SIG-M5 (cell line): ENCODE measurements at regions not wholly inside any gene's neighbourhood (a gene's known extent, or its start where the extent isn't known, plus 50 kb on each side); places are given as distances from the start of the nearest gene placed in this dataset.

Experiments
- DNase-seq: peaks from one replicate; lab custom pipeline; 2025; lab: John Stamatoyannopoulos, UW

DNA sequence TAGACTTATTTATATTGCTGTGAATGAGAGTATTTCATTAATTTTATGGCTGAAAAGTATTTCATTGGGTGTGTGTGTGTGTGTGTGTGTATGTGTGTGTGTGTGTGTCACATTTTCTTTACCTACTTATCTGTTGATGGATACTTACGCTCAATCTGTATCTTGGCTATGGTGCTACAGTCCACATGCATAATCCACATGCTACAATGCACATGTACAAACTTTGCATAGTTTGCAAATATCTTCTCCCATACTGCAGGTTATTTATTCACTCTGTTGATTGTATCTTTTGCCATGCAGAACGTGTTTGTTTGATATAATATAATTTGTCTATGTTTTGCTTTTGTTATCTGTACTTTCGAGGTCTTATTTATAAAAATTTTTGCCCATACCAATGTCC is 167.8 kb downstream of the RAB28 start:
- no peak for DNase-seq

DNA sequence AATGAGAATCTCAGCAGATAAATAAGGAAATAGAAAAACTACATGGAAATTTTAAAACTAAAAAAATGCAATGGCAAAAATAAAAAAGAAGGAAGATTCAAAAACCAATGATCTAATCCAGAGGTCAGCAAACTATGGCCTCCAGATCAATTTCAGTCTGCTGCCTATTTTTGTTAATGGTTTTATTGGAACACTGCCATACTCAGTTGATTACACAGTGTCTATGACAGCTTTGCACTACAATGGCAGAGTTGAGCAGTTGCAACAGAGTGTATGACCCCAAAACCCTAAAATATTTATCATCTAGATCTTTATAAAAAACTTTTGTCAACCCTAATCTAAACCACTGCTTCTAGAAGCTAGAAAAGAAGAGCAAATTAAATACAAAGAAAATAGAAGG is 170.3 kb downstream of the RAB28 start:
- DNase-seq = no peak

DNA sequence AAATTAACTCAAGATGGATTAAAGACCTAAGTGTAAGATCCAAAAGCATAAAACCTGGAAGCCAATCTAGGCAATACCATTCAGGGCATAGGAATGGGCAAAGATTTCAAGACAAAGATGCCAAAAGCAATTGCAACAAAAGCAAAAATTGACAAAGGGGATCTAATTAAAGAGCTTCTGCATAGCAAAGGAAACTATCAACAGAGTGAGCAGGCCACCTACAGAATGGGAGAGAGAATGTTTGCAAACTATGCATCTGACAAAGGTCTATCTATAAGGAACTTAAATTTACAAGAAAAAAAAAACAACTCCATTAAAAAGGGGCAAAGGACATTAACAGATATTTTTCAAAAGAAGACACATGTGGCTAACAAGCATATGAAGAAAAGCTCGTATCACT is 171.9 kb downstream of the RAB28 start:
- no peak for DNase-seq

DNA sequence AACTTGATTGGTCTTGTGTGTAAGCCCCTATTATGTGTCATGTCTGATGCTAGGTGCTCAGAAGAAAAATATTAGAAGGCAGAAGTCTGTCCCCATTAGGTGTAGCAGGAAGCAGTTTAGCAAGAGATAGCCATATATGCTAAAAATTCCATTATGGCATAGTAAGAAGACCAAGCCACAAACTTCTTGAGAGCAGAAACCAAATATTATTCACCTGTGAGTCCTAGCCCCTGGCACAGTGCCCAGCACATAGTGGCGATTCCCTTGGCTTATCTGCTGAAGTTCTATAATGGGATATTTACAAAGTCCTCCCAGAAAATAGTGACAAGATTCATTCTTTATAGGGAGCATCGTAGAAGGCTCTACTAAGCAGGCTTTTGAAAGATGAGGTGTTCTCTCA is 174.4 kb downstream of the RAB28 start:
- no peak for DNase-seq

DNA sequence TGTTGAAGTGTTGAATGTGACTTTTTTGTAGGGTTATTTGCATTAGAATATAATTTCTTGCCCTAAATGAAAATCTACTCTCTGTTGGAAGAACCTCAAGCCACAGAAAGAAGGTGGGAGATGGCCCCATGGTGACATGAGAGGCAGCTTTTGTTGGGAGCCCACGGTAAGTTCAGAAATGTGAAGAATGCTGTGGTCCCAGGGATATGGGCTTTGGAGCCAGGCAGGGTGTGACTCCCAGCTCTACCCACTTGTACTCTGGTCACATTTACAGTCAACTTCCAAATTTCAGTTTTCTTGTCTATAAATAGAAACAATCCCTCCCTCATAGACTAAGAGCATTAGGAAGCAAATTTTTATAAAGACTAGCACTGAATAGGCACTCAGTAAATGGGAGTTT is 177.8 kb downstream of the RAB28 start:
- no peak for DNase-seq

DNA sequence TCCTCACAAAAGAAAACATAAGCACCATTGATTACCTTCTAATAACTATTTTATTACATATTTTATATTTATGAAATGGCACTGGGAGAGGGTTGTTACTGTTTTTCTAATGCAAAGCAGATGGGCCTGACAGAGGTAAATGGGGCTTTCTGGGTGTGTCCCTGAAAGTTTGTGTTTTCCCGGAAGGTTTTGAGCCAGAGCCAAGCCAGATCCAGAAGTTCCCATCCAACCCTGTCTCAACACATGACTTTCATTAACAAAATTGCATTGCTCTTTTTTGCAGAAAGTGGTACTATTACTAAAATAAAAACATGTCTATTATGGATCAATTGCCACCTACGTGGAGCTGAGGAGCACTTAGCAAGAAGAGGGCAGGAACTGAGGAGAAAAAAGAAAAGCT is 181.3 kb downstream of the RAB28 start:
- no peak for DNase-seq

DNA sequence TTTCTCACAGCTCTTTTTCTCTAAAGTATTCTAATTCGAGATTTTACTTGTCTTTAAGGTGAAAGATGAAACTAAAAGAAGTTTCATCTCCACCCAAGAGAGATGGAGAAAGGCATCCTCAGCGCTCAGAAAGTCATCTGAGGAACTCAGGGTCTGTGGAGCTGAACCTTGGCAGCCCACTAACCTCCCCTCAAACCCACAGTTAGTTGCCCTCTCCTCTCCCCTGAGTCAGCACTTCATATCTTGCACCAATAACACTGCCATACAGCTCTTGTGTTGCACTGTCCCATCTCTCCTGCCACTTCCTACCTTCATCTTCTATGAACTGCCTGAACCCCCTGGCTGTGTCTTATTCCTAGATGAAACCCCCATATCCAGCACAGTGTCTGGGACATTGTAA is 184.8 kb downstream of the RAB28 start:
- no peak for DNase-seq

DNA sequence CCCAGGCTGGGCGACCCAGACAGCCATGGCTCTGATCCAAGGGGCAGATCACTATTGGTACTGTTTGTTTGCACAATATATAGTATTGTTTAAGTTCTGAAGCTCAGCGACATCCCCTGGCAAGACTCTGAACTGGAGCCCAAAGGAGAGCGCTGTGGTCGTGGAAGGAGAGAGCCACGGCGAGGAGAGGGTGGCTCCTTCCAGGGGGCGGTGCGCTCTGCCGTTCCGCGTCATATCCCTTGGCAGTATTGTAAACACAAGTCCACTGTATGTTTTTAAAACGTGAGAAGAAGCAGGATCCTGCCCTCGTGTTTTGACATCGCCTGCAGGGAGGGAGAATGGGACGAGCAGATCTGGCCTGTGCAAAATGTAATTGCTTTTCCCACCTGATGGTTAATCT is 185.5 kb downstream of the RAB28 start:
- no peak for DNase-seq

DNA sequence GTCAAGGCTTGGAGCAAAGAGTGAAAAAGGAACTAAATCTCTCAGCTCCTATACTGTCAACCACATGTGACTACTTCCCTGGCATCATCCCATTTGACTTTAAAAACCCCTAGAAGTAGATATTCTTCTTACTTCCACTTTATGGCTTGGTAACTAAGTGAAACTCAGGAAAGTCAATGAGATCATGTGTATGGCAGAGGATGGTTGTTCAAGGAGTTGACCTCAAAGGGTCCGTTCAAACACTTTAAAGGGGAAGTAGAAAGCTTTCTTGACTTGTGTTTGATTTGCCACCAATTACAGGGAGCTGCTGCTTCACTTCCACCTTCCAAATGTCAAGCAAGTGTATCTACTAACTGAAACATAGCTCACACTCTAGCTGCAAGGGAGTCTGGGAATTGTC is 187.2 kb downstream of the RAB28 start:
- no peak for DNase-seq

DNA sequence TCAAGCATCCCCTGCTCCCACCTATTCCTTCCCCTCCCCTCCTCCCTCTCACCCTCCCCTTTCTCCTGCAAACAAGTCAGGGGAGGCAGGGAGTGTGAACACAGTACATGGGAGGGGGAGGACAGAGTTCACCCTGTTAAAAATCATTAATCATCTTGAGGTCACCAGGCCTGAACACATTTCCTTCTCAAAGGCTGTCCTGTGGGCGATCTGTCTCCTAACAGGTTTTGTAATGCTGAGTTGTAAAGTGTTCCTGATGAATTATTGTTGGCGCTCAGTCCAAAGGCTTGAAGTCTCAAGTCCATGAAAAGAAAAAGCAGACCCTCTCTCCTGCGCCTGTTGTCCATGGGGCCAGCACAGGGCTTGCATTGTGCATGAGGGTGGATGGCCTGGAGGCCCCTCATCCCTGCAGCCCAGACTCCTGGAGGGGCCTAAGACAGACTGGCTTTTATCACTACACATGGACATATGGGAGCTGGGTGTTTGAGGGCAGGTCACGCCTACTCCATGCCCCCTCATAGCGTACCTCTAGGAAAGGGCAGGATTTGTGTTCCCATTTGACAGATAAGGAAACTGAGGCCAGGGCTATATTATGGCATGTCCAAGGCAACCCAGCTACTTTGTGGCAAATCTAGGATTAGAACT is 189.1 kb downstream of the RAB28 start:
- no peak for DNase-seq

DNA sequence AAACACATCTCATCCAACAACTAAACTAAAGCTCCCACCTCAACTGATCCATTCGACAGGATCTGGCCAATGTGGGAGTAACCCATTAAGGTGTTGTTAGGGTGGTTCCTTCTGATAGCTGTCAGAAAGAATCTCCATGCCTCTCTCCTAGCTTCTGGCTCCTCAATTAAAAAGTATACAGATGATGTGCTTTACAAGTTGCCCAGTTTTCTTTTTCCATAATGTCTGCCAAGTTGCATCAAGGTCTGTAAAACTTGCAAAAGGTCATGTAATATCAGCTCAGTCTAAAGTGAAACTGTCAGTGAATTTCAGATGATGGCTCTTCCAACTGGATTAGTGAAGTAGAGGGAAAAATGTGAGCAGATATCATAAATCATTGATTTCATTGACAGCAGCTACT is 191.8 kb downstream of the RAB28 start:
- no peak for DNase-seq

DNA sequence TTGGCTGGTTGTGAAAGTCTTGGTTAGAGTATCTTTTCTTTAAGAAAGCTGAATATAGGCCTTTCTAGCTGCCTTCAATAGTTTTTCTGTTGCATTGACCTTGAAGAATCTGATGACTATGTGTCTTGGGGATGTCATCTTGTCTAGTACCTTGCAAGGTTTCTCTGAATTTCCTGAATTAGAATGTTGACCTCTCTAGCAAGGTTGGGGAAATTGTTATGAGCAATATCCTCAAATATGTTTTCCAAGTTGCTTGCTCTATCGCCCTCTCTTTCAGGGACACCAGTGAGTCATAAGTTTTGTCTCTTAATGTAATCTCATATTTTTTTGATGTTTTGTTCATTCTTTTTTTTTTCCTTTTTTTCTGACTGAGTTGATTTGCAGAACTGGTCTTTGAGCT is 194.7 kb downstream of the RAB28 start:
- no peak for DNase-seq

DNA sequence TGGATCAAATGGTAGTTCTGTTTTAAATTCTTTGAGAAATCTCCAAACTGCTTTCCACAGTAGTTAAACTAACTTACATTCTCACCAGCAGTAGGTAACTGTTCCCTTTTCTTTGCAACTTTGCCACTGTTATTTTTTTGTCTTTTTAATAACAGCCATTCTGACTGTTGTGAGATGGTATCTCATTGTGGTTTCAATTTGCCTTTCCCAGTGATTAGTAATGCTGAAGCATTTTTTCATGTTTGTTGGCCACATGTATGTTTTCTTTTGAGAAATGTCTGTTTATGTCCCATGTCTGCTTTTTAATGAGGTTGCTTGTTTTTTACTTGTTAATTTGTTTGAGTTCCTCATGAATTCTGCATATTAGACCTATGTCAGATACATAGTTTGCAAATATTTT is 198.8 kb downstream of the RAB28 start:
- no peak for DNase-seq

DNA sequence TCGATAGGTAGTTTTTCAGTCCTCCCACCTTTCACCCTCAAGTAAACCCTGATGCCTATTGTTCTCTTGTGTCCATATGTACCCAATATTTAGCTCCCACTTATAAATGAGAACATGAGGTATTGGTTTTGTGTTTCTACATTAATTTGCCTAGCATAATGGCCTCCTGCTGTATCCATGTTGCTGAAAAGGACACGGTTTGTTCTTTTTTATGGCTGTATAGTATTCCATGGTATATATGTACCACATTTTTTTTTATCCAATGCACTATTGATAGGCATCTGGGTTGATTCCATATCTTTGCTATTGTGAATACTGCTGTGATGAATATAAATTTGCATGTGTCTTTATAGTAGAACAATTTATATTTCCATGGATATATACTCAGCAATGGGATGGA is 199.2 kb downstream of the RAB28 start:
- no peak for DNase-seq

DNA sequence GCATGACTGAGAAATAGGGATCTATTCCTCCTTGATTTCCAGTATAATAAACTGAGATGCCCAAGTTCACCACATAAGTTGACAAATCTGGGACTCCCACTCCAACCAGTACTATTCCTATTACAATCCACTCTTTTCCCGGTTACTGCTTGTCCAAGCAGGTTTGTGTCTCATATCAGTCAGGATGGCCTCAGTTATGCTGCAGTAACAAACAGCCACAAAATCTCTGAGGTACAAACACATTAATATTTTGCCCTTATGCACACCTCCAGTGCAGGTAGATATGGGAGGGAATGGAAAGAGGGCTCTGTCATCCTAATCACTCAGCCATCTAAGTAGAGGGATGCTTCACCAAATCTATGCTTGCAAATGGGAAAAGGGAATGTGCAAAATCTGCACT is 207.8 kb downstream of the RAB28 start:
- DNase-seq = no peak

DNA sequence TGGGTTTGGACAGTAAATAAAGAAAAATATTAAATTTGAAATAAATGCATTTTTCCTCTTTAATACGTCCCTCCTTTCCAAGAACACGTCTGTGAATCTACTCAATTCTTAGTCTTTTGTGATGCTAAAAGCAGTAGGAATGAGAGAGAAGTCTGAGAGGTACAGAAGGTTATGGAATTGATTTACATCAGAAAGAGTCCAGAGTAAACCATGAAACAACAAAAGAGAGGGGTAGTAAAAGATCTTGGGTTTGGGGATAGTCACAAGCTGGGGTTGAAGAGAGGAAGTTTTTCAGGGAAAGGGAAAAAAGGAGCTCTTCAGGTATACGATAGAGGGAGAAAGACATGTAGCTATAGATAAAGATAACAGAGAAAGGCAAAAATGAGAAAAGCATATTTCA is 215.4 kb downstream of the RAB28 start:
- DNase-seq = no peak

DNA sequence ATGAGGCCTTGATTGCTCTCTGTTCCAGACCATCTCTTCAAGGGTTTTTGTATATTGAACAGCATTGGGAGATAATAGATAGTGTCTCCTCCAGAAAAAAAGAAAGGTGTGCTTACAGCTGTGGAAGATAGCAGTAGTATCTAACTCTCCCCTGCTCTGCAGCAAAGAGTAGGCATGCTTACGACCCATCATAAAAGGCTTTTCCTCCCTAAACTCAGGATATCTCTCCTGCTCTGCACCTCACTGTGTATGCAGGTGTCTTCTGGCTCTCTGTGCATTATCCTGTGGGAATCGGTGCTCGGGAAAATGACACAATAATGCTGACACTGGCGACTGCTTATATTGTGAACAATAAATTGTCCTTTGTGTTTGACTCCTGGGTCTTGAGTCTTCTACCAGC is 216.0 kb downstream of the RAB28 start:
- no peak for DNase-seq

DNA sequence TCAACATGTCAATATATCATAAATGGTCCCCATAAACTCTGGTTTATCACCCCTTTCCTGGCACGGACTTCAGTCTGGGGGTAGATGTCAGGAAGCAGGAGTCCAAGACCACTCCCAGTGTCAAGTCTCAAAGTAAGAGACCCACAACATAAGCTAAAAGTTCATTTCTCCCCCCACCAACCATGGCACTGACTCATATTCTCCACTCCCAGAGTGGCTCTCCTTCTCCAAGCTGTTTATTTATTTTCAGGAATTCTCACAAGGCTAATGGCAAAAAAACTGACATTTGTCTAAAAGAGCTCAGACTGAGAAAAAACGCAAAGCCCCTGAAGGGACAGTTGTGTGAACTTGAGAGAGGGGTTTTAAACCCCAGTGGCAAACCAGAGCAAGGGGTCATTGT is 217.0 kb downstream of the RAB28 start:
- DNase-seq = no peak

DNA sequence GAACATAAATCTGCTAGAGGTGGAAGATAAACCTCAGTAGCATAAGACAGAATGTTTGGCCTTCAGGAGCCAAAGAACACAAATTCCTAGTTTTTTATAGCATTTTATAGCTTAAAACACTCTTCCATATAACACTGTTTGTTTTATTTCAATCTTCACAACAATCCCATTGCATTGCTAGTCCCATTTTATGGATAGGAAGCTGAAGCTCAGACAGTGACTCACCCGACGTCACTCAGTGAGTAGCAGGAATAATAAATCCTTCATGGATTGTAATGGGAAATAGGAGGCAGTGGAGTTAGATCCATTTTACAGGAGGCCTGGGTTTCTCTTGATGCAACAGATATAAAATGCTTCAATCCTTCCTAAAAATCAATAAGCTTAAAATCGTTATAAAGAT is 217.5 kb downstream of the RAB28 start:
- no peak for DNase-seq

DNA sequence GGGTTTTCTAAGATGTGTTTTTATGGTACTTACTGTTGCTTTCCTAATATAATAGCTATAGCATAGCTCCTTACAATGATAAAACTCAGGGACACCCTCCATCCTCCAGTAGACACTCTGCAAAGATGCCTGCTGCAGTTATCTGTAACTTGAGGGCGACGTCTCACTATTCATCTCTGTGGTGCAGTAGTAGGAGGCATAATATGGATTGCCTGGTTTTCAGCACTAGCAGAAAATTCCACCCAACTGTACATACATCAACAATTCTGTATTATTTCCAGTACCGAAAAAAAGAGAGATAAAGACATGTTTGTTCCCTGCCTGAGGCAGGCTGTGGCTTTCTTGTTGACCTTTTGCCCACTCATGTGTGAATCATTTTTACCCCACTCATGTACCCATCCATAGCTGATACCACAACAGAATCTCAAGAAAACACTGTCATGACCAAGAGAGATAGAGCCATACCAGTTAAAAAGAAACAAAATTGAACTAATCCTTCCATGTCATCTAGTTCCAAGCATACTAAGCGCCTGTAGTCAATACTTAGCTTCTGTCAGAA is 220.1 kb downstream of the RAB28 start:
- no peak for DNase-seq

DNA sequence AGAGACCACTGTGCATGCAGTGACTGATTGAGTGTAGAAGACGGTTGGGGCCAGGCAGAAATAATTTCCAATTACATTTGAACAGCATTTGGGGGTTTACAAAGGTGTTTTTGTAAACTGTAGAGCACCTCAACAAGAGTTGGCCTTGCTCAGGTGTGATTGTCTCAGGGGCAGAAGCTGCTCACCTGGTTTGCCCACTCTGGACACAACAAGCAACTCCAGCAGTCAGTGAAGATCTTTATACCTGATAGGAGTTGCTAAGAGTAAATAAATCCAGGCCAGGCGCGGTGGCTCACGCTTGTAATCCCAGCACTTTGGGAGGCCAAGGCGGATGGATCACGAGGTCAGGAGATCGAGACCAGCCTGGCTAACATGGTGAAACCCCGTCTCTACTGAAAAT is 221.3 kb downstream of the RAB28 start:
- no peak for DNase-seq

DNA sequence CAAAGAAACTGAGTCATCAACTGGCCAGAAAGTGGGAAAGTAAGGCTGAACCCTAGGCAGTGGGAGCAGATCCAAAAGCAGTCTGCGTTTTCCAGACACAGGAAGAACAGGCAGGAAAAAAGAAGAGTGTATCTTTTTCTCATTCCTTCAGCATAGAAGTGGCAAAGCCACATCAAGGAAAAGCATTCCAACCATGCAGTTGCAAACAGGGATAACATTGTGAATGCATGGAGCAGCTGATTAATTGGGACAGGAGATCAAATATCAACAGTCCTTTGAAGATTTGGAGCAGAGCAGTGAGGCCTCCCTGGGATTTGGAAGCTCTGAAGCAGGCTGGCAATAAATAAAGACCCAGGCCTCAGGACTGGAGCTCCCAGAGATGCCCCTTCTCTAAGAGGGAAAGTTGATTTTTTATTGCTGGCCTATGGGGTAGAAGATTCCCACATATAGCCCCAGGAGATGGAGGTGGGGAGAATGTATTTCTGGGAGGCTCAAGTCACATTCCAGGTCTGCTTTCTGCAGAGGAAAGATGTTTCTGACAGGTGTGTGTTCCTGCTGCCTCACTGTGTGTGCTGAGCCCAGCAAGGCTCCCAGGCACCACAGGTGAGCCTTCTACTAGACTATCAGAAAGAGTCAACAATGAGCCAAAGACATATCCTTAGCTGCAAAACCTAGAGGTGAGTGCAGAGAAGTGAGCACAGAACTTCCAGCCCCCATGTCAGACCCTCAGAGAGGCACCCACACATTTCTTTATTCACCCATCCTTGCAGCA is 222.5 kb downstream of the RAB28 start:
- DNase-seq = no peak

DNA sequence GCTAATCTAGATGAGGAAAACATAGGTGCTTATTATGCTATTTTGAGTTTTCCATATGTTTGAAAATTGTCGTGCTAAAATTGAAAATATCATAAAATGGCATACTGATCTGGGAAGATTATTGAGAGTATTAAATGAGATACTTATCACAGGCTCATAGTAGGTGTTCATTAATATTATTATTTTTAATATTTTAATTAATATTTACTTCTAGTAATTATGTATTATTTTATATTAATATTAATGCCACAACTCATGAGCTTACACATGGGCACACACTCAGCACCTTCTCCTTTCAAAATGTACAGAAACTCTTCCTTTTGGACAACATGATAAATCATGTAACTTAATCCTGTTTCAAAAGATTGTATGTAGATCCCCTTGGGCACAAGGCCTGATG is 223.6 kb downstream of the RAB28 start:
- no peak for DNase-seq

DNA sequence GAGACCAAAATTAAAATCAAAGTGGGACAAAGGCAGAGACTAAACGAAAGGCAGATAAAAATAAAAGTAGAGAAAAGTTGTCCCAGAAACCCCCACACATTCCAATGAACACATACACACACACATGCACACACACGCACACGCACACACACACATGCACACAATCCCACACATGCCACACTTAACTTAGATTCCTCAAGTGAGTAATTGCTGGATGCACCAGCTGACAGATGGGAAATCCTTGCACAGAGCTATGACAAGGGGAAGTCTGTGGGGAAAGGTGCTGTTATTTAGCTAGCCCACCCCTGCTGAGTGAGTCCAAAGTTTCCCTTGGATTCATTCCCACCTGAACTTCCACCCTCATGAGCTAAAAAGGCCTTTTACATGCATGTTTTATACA is 233.9 kb downstream of the RAB28 start:
- DNase-seq = no peak
